Prostate gland (tissue), 2 donors: ENCODE measurements at regions not wholly inside any gene's neighbourhood (a gene's known extent, or its start where the extent isn't known, plus 50 kb on each side); places are given as distances from the start of the nearest gene placed in this dataset.

Experiments used
- CTCF ChIP-seq, 4 experiments: fragments of 200-600 bp in 2 of 4; fragments of 450-650 bp in 2 of 4; sonication (generic) in 2 of 4; IDR thresholded peaks; 1 replicate in 3 of 4; 2 replicates in 1 of 4; pipeline ENCODE4 v1.5.1; 2016 to 2019; ENCODE audit warnings: antibody characterized with exemption in 4 of 4, mild to moderate bottlenecking in 2 of 4, moderate library complexity in 2 of 4
- POLR2A ChIP-seq: fragments of 450-650 bp; IDR thresholded peaks from one replicate; pipeline ENCODE4 v1.6.1; 2016; ENCODE audit warnings: antibody characterized with exemption, mild to moderate bottlenecking
- POLR2AphosphoS5 ChIP-seq: sonication (generic); formaldehyde crosslinking; IDR thresholded peaks from one replicate; pipeline ENCODE4 v1.6.1; 2017; ENCODE audit warnings: antibody characterized with exemption

DNA sequence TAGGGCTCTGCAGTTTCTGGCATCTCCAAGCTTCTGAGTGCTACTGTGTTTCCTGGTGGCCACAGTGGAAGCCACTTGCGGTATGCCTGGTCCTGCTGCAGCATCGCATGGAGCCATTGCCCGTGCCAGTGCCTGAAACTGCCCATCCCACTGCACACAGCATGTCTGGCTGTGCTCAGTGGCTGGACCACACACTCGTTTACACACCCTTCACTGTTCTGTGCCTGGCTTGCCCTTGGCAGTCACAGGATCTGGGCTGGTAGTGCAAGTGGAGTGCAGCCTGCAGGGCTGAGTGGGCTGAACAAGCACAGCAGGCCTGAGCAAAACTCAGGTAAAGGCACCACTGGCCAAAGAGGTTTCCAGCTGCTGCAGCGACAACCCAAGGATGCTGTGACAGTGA is 600.0 kb downstream of the SI start:
- TF ChIP-seq POLR2A (no peak), CTCF (IDR thresholded peaks at IDR 0.05) (no peak), POLR2AphosphoS5 (no peak)
